GM12878 (cell line): ENCODE measurements at regions not wholly inside any gene's neighbourhood (a gene's known extent, or its start where the extent isn't known, plus 50 kb on each side); places are given as distances from the start of the nearest gene placed in this dataset.

ENCODE experiments used
- ATAC-seq: fragments of 200-7000 bp; cut with Tn5 transposase; 3 replicates; pipeline ENCODE4 v1.9.1; 2020; ENCODE audit warnings: mild to moderate bottlenecking, moderate library complexity
- BruUV-seq: library from RNA; stranded (reverse); fragments of 400-500 nt; replicated peaks from 2 replicates; lab custom pipeline; 2021; lab: Mats Ljungman, UMichigan
- CTCF ChIA-PET: fragments of 300-600 bp; sonication (Branson Sonifier 250); formaldehyde crosslinking; extraction: SDS; loops from one replicate; lab custom pipeline; 2021; ENCODE audit warnings: inconsistent platforms; lab: Yijun Ruan, JAX
- POLR2A ChIA-PET: fragments of 350-600 bp; formaldehyde crosslinking; extraction: SDS; loops from one replicate; lab custom pipeline; 2021; ENCODE audit warnings: inconsistent platforms; lab: Charles Lee
- RAD21 ChIA-PET: fragments of 300-600 bp; sonication (Branson Sonifier 250); formaldehyde crosslinking; loops from one replicate; lab custom pipeline; 2023; ENCODE audit warnings: antibody characterized with exemption; ENCODE audit not compliant: unreplicated experiment; lab: Charles Lee
- SMC1A ChIA-PET: fragments of 300-600 bp; sonication (Branson Sonifier 250); formaldehyde crosslinking; loops from one replicate; lab custom pipeline; 2023; ENCODE audit not compliant: unreplicated experiment, uncharacterized antibody; lab: Charles Lee
- DNase-seq: peaks from one replicate; pipeline ENCODE4 v3.0.0-alpha.2; 2011; ENCODE audit warnings: low read depth, low spot score
- FAIRE-seq: peaks from 3 replicates; lab custom pipeline; 2011; peaks lifted over from hg19 to GRCh38; lab: Jason Lieb, UNC
- H2AFZ ChIP-seq: 2 replicates; pipeline ENCODE4 v1.6.0; 2011; ENCODE audit warnings: low read depth, low read length, control low read depth; ENCODE audit not compliant: control insufficient read depth
- H3K27ac ChIP-seq: 2 replicates; pipeline ENCODE4 v1.5.1; 2011; ENCODE audit warnings: control low read depth; ENCODE audit not compliant: control insufficient read depth, insufficient read depth
- H3K27me3 ChIP-seq, 2 experiments: replicated peaks in 1 of 2; 2 replicates each; pipeline versions ENCODE4 v1.6.0 to v1.6.1; 2011; ENCODE audit warnings: low read length in 1 of 2; ENCODE audit not compliant: control insufficient read depth in 2 of 2, insufficient read depth in 2 of 2
- H3K36me3 ChIP-seq, 2 experiments: 2 replicates each; pipeline ENCODE4 v1.5.1; 2011; ENCODE audit warnings: low read length in 1 of 2; ENCODE audit not compliant: control insufficient read depth in 2 of 2, insufficient read depth in 2 of 2
- H3K4me1 ChIP-seq: 2 replicates; pipeline ENCODE4 v1.6.1; 2011; ENCODE audit warnings: mild to moderate bottlenecking, low read length, moderate library complexity, mixed read lengths; ENCODE audit not compliant: control insufficient read depth, insufficient read depth
- H3K4me2 ChIP-seq: 2 replicates; pipeline ENCODE4 v1.6.0; 2011; ENCODE audit warnings: control low read depth; ENCODE audit not compliant: control insufficient read depth, insufficient read depth
- H3K4me3 ChIP-seq: fragments of 200-600 bp; sonication (generic); 2 replicates; pipeline ENCODE4 v1.5.1; 2016
- H3K79me2 ChIP-seq: 2 replicates; pipeline ENCODE4 v1.6.0; 2011; ENCODE audit warnings: low read length; ENCODE audit not compliant: control insufficient read depth, insufficient read depth
- H3K9ac ChIP-seq: 2 replicates; pipeline ENCODE4 v1.8.0; 2011; ENCODE audit warnings: low read length, control low read depth, mixed read lengths; ENCODE audit not compliant: control insufficient read depth, insufficient read depth
- H3K9me3 ChIP-seq: replicated peaks from 3 replicates; pipeline ENCODE4 v1.5.1; 2011; ENCODE audit warnings: mild to moderate bottlenecking, low read length; ENCODE audit not compliant: control insufficient read depth, insufficient read depth
- H4K20me1 ChIP-seq: 2 replicates; pipeline ENCODE4 v1.6.0; 2011; ENCODE audit not compliant: control insufficient read depth, insufficient read depth
- ASH2L ChIP-seq: fragments of 300-600, 200-600 bp; sonication (generic); IDR thresholded peaks from 2 replicates; pipeline ENCODE4 v1.6.1; 2017; ENCODE audit warnings: low read depth, mild to moderate bottlenecking, borderline replicate concordance
- CBFB ChIP-seq: IDR thresholded peaks from 2 replicates; pipeline ENCODE4 v1.6.1; 2016; ENCODE audit warnings: antibody characterized with exemption, low read depth
- EZH2 ChIP-seq: IDR thresholded peaks from 2 replicates; pipeline ENCODE4 v1.6.1; 2012; ENCODE audit warnings: low read depth, mild to moderate bottlenecking, control low read depth, inconsistent platforms, low read length, borderline replicate concordance; ENCODE audit not compliant: control insufficient read depth
- FOXM1 ChIP-seq: IDR thresholded peaks from 2 replicates; pipeline ENCODE4 v1.6.1; 2012; ENCODE audit warnings: low read depth, mild to moderate bottlenecking, inconsistent platforms, low read length, moderate library complexity
- HCFC1 ChIP-seq: fragments of 150-350 bp; IDR thresholded peaks from 2 replicates; pipeline ENCODE4 v1.6.1; 2014; ENCODE audit warnings: low read length
- SIN3A ChIP-seq: IDR thresholded peaks from 2 replicates; pipeline ENCODE4 v1.6.1; 2012; ENCODE audit warnings: low read depth, low read length, improper control_type of control experiment
- SMAD5 ChIP-seq: IDR thresholded peaks from 2 replicates; pipeline ENCODE4 v1.6.1; 2016; ENCODE audit warnings: antibody characterized with exemption, low read depth
- SP1 ChIP-seq: IDR thresholded peaks from one replicate; pipeline ENCODE4 v1.6.1; 2011; ENCODE audit warnings: low read depth, low read length
- YBX1 ChIP-seq: fragments of 450-650 bp; IDR thresholded peaks from 2 replicates; pipeline ENCODE4 v1.6.1; 2016; ENCODE audit warnings: antibody characterized with exemption
- WGBS: methylation state at CpG from one replicate; pipeline ENCODE4 v1.1.6; 2016; ENCODE audit warnings: low lambda C conversion rate; ENCODE audit not compliant: insufficient replicate concordance, insufficient coverage; ENCODE audit errors: missing lambda C conversion rate; 5-methylcytosine and 5-hydroxymethylcytosine counted together
- in situ Hi-C: fragments of 300-500 bp; cut with MboI; formaldehyde crosslinking; loops from 9 replicates; pipeline ENCODE4 v1.14.3; 2018; ENCODE audit warnings: mixed read lengths
- intact Hi-C: fragments of 100-400 bp; cut with micrococcal nuclease; formaldehyde crosslinking; loops from one replicate; pipeline ENCODE4 v1.14.2; 2022; ENCODE audit not compliant: unreplicated experiment
- TF ChIP-seq, protein P1 (sequence below): IDR thresholded peaks from 2 replicates; pipeline ENCODE4 v1.6.1; 2012; ENCODE audit warnings: mild to moderate bottlenecking, low read depth, low read length
- TF ChIP-seq, protein P2 (sequence below): fragments of 150-350 bp; IDR thresholded peaks from 2 replicates; pipeline ENCODE4 v1.6.1; 2016; ENCODE audit warnings: low read depth, low read length

DNA sequence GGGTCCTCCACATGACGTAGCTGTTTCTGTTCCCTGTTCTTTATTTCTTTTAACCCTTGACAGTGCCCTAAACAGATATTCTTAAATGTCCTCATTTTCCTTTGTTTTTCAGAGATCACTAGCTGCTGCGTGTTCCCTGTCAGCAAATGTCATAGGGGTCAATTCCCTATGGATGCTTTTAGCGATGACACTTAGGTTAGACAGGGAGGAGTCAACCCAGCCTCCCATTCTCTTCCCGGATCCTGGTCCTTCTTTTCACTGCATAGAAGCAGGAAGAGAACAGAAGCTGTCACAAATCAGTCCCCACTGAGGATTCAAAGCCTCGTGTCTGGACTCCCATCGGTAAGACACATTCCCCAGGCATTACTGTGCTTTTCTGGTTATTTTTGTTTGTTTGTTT, 392.1 kb upstream of the PRKCQ start:
- no peak overlapping the region for H3K9ac ChIP-seq
- H2AFZ ChIP-seq: no peak overlapping the region
- no peak overlapping the region for H3K27ac ChIP-seq
- H3K9me3 ChIP-seq: no peaks in the 10 kb centered on the region
- no peaks in the 10 kb centered on the region for H3K36me3 ChIP-seq
- FAIRE-seq: no peak
- DNase-seq: no peak
- SMC1A ChIA-PET: interaction anchor here (1.5 kb wide), 1 partner anchor 52 kb away, joined by 4 read pairs; no protein-coding TSS in a partner anchor
- H3K79me2 ChIP-seq: no peaks in the 10 kb centered on the region
- CTCF ChIA-PET: interaction anchor here (1.0 kb wide), 1 partner anchor 21 kb away, joined by 3 read pairs; no protein-coding TSS in a partner anchor
- intact Hi-C loops (no loop called here), in situ Hi-C loops (no loop called here)
- 53% methylated on average over 6 of the region's 6 CpGs for WGBS
- H3K4me1 ChIP-seq: no peaks in the 10 kb centered on the region
- BruUV-seq: no TSS peak
- RAD21 ChIA-PET: no interaction called here
- no peaks in the 10 kb centered on the region for H4K20me1 ChIP-seq
- TF ChIP-seq YBX1 (no peak), SIN3A (no peak), SP1 (no peak), ASH2L (no peak), HCFC1 (no peak), EZH2 (no peak), CBFB (no peak), SMAD5 (no peak), FOXM1 (no peak)
- TF ChIP-seq, protein P1, sequence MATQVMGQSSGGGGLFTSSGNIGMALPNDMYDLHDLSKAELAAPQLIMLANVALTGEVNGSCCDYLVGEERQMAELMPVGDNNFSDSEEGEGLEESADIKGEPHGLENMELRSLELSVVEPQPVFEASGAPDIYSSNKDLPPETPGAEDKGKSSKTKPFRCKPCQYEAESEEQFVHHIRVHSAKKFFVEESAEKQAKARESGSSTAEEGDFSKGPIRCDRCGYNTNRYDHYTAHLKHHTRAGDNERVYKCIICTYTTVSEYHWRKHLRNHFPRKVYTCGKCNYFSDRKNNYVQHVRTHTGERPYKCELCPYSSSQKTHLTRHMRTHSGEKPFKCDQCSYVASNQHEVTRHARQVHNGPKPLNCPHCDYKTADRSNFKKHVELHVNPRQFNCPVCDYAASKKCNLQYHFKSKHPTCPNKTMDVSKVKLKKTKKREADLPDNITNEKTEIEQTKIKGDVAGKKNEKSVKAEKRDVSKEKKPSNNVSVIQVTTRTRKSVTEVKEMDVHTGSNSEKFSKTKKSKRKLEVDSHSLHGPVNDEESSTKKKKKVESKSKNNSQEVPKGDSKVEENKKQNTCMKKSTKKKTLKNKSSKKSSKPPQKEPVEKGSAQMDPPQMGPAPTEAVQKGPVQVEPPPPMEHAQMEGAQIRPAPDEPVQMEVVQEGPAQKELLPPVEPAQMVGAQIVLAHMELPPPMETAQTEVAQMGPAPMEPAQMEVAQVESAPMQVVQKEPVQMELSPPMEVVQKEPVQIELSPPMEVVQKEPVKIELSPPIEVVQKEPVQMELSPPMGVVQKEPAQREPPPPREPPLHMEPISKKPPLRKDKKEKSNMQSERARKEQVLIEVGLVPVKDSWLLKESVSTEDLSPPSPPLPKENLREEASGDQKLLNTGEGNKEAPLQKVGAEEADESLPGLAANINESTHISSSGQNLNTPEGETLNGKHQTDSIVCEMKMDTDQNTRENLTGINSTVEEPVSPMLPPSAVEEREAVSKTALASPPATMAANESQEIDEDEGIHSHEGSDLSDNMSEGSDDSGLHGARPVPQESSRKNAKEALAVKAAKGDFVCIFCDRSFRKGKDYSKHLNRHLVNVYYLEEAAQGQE: no peak
- TF ChIP-seq, protein P2, sequence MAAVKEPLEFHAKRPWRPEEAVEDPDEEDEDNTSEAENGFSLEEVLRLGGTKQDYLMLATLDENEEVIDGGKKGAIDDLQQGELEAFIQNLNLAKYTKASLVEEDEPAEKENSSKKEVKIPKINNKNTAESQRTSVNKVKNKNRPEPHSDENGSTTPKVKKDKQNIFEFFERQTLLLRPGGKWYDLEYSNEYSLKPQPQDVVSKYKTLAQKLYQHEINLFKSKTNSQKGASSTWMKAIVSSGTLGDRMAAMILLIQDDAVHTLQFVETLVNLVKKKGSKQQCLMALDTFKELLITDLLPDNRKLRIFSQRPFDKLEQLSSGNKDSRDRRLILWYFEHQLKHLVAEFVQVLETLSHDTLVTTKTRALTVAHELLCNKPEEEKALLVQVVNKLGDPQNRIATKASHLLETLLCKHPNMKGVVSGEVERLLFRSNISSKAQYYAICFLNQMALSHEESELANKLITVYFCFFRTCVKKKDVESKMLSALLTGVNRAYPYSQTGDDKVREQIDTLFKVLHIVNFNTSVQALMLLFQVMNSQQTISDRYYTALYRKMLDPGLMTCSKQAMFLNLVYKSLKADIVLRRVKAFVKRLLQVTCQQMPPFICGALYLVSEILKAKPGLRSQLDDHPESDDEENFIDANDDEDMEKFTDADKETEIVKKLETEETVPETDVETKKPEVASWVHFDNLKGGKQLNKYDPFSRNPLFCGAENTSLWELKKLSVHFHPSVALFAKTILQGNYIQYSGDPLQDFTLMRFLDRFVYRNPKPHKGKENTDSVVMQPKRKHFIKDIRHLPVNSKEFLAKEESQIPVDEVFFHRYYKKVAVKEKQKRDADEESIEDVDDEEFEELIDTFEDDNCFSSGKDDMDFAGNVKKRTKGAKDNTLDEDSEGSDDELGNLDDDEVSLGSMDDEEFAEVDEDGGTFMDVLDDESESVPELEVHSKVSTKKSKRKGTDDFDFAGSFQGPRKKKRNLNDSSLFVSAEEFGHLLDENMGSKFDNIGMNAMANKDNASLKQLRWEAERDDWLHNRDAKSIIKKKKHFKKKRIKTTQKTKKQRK: no peak
- H3K27me3 ChIP-seq: no peaks in the 10 kb centered on the region; a peak in 2 of 4 replicates
- H3K4me3 ChIP-seq: no peak overlapping the region
- H3K4me2 ChIP-seq: no peak overlapping the region
- ATAC-seq: no peak
- POLR2A ChIA-PET: no interaction called here
